RWPE2 (cell line): ENCODE measurements at regions not wholly inside any gene's neighbourhood (a gene's known extent, or its start where the extent isn't known, plus 50 kb on each side); places are given as distances from the start of the nearest gene placed in this dataset.

ENCODE experiments used
- ATAC-seq: fragments of 200-7000 bp; cut with Tn5 transposase; 3 replicates; pipeline ENCODE4 v1.9.1; 2021; ENCODE audit warnings: low read depth
- DNase-seq: peaks from one replicate; pipeline ENCODE4 v3.0.0-alpha.2; 2020; ENCODE audit warnings: low spot score
- H3K27ac ChIP-seq: fragments of 450-650 bp; 2 replicates; pipeline ENCODE4 v1.5.1; 2017; ENCODE audit warnings: mild to moderate bottlenecking; ENCODE audit not compliant: poor library complexity, severe bottlenecking
- H3K27me3 ChIP-seq: fragments of 250-450 bp; sonication (Bioruptor Pico); 2 replicates; pipeline ENCODE4 v1.5.1; 2021; ENCODE audit warnings: mild to moderate bottlenecking, moderate library complexity; ENCODE audit not compliant: insufficient read depth, poor library complexity, severe bottlenecking
- H3K36me3 ChIP-seq: fragments of 250-450 bp; sonication (Bioruptor Pico); 2 replicates; pipeline ENCODE4 v1.5.1; 2020; ENCODE audit warnings: low read depth, mild to moderate bottlenecking, moderate library complexity
- H3K4me1 ChIP-seq: fragments of 250-450 bp; sonication (Bioruptor Pico); 2 replicates; pipeline ENCODE4 v1.5.1; 2021; ENCODE audit warnings: mild to moderate bottlenecking, moderate library complexity; ENCODE audit not compliant: insufficient read depth, poor library complexity, severe bottlenecking
- H3K4me3 ChIP-seq: fragments of 250-450 bp; sonication (Bioruptor Pico); 2 replicates; pipeline ENCODE4 v1.5.1; 2021; ENCODE audit warnings: mild to moderate bottlenecking, moderate library complexity; ENCODE audit not compliant: severe bottlenecking
- H3K9me3 ChIP-seq: fragments of 250-450 bp; sonication (Bioruptor Pico); 2 replicates; pipeline ENCODE4 v1.5.1; 2021; ENCODE audit warnings: mild to moderate bottlenecking, moderate library complexity; ENCODE audit not compliant: severe bottlenecking
- CTCF ChIP-seq: fragments of 450-650 bp; IDR thresholded peaks from one replicate; pipeline ENCODE4 v1.5.1; 2017; ENCODE audit warnings: mild to moderate bottlenecking, moderate library complexity; ENCODE audit not compliant: poor library complexity, severe bottlenecking

DNA sequence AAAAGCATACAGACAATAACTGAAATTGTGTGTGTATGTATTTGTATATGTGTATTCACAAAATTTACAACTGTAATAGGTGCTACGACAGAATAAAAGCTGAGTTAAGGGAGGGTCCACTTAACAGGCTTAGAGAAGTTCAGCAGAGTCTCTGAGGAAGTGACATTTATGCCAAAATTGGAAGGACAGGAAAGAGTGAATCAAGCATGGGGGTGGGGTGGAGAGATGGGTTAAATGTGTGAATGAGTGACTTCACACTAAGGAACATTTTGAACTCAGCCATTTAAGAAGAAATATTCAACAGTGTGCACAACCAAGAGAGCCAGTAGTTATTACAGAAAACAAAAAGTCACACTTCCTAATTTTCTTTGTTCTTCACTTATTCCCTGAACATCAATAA lies 53.8 kb upstream of the RGS1 start:
- no peak for TF ChIP-seq CTCF

DNA sequence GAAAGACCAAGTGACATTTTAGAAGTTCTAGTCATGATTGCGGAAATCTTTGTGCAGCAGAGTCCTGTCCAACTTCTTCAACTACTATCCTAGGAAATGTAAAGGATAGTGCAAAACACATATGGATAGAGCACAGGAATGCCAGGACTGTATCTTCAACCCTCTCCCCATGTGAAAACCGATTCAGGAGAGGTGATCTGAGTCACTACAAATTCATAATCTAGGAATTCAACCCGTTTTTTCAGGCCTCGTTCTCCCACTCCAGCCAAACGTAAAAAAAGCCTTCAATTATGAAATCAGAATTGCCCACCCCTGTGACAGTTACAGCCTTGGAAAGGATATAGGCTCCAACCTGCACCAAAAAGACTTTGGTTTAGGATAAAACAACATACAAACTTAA lies 52.9 kb upstream of the RGS1 start:
- no peaks in the 10 kb centered on the region for H3K36me3 ChIP-seq
- H3K27ac ChIP-seq: no peak overlapping the region
- no peak for TF ChIP-seq CTCF
- no peaks in the 10 kb centered on the region for H3K4me1 ChIP-seq
- no peak overlapping the region for H3K4me3 ChIP-seq
- no peaks in the 10 kb centered on the region for H3K9me3 ChIP-seq
- DNase-seq: no peak
- ATAC-seq: peak; percentile 58
- no peaks in the 10 kb centered on the region for H3K27me3 ChIP-seq

More for the DNA sequence above, 53.8 kb upstream of the RGS1 start:
- Histone ChIP-seq H3K4me1 (no peaks in the 10 kb centered on the region), H3K27me3 (no peaks in the 10 kb centered on the region), H3K27ac (no peak overlapping the region), H3K4me3 (no peak overlapping the region), H3K36me3 (no peaks in the 10 kb centered on the region), H3K9me3 (no peaks in the 10 kb centered on the region)
- ATAC-seq (no peak), DNase-seq (no peak)

- no peaks in the 10 kb centered on the region for H3K36me3 ChIP-seq
- H3K4me1 ChIP-seq: no peaks in the 10 kb centered on the region
- TF ChIP-seq CTCF: no peak
- H3K4me3 ChIP-seq: no peak overlapping the region
- H3K27me3 ChIP-seq: no peaks in the 10 kb centered on the region
- H3K9me3 ChIP-seq: no peaks in the 10 kb centered on the region
- H3K27ac ChIP-seq: no peak overlapping the region
- DNase-seq (no peak), ATAC-seq (no peak)
Observed at GRCh38 chr1:192524223-192524622, 51.4 kb upstream of the RGS1 start.
